ENCODE measurements at regions not wholly inside any gene's neighbourhood (a gene's known extent, or its start where the extent isn't known, plus 50 kb on each side); places are given as distances from the start of the nearest gene placed in this dataset.

- TF ChIP-seq ARNTL (CRISPR knock-in tag; IDR thresholded peaks at IDR 0.05; ENCODE audit: borderline replicate concordance, low read depth), result no peak
- no peak for TF ChIP-seq TOX (CRISPR knock-in tag; IDR thresholded peaks at IDR 0.05; ENCODE audit: borderline replicate concordance)
- TF ChIP-seq OSR1 (CRISPR knock-in tag; IDR thresholded peaks at IDR 0.05), result no peak
- no peak for TF ChIP-seq ZC3H10 (CRISPR knock-in tag; IDR thresholded peaks at IDR 0.05)
- TF ChIP-seq TCF4 (CRISPR knock-in tag; IDR thresholded peaks at IDR 0.05; ENCODE audit: borderline replicate concordance), result no peak
- TF ChIP-seq ISL1 (CRISPR knock-in tag; IDR thresholded peaks at IDR 0.05), result no peak
Measured at GRCh38 chr2:56021579-56021978, 98.0 kb upstream of the EFEMP1 start (continued).

GRCh38 chr2:56025469-56026193 lies 102.0 kb upstream of the EFEMP1 start:
- no peak for ATAC-seq
- TF ChIP-seq OSR1 (CRISPR knock-in tag; IDR thresholded peaks at IDR 0.05) (no peak), SNAI2 (CRISPR knock-in tag; IDR thresholded peaks at IDR 0.05) (no peak), ZFP30 (CRISPR knock-in tag; IDR thresholded peaks at IDR 0.05) (no peak), TSHZ2 (CRISPR knock-in tag; IDR thresholded peaks at IDR 0.05) (no peak), RARB (CRISPR knock-in tag; IDR thresholded peaks at IDR 0.05) (no peak), ZNF8 (CRISPR knock-in tag; IDR thresholded peaks at IDR 0.05) (no peak), TCF4 (CRISPR knock-in tag; IDR thresholded peaks at IDR 0.05; ENCODE audit: borderline replicate concordance) (no peak), CSRNP3 (CRISPR knock-in tag; IDR thresholded peaks at IDR 0.05) (no peak), GLIS3 (CRISPR knock-in tag; IDR thresholded peaks at IDR 0.05) (no peak), CREB5 (CRISPR knock-in tag; IDR thresholded peaks at IDR 0.05; ENCODE audit: low read depth) (no peak), ESRRG (CRISPR knock-in tag; IDR thresholded peaks at IDR 0.05) (no peak), ISL1 (CRISPR knock-in tag; IDR thresholded peaks at IDR 0.05) (no peak), PATZ1 (CRISPR knock-in tag; IDR thresholded peaks at IDR 0.05; ENCODE audit: borderline replicate concordance) (no peak), PPARA (CRISPR knock-in tag; IDR thresholded peaks at IDR 0.05; ENCODE audit: borderline replicate concordance) (no peak), ZC3H10 (CRISPR knock-in tag; IDR thresholded peaks at IDR 0.05) (no peak), BACH2 (CRISPR knock-in tag; IDR thresholded peaks at IDR 0.05; ENCODE audit: borderline replicate concordance) (no peak), ZNF565 (CRISPR knock-in tag; conservative IDR thresholded peaks at IDR 0.05; ENCODE audit: low read depth) (no peak), CSDC2 (CRISPR knock-in tag; IDR thresholded peaks at IDR 0.05) (no peak), ZNF70 (CRISPR knock-in tag; IDR thresholded peaks at IDR 0.05) (no peak)

- TF ChIP-seq ZNF8 (CRISPR knock-in tag; IDR thresholded peaks at IDR 0.05) (no peak), ZFP3 (CRISPR knock-in tag; IDR thresholded peaks at IDR 0.05) (no peak), ISL1 (CRISPR knock-in tag; IDR thresholded peaks at IDR 0.05) (no peak)
- no peak for ATAC-seq
Measured at GRCh38 chr2:56026828-56027227, 103.2 kb upstream of the EFEMP1 start.

- no peak for TF ChIP-seq ESRRG (CRISPR knock-in tag; IDR thresholded peaks at IDR 0.05)
- TF ChIP-seq CSDC2 (CRISPR knock-in tag; IDR thresholded peaks at IDR 0.05), result no peak
- TF ChIP-seq SNAI2 (CRISPR knock-in tag; IDR thresholded peaks at IDR 0.05), result no peak
- no peak for TF ChIP-seq ZFP30 (CRISPR knock-in tag; IDR thresholded peaks at IDR 0.05)
- no peak for TF ChIP-seq BACH2 (CRISPR knock-in tag; IDR thresholded peaks at IDR 0.05; ENCODE audit: borderline replicate concordance)
- TF ChIP-seq ZFP3 (CRISPR knock-in tag; IDR thresholded peaks at IDR 0.05), result no peak
- no peak for TF ChIP-seq OSR1 (CRISPR knock-in tag; IDR thresholded peaks at IDR 0.05)
- no peak for TF ChIP-seq TOX (CRISPR knock-in tag; IDR thresholded peaks at IDR 0.05; ENCODE audit: borderline replicate concordance)
- no peak for TF ChIP-seq ARNTL (CRISPR knock-in tag; IDR thresholded peaks at IDR 0.05; ENCODE audit: borderline replicate concordance, low read depth)
- no peak for TF ChIP-seq GLIS3 (CRISPR knock-in tag; IDR thresholded peaks at IDR 0.05)
- no peak for TF ChIP-seq ISL1 (CRISPR knock-in tag; IDR thresholded peaks at IDR 0.05)
- TF ChIP-seq TSHZ2 (CRISPR knock-in tag; IDR thresholded peaks at IDR 0.05), result no peak
- TF ChIP-seq POU6F1 (CRISPR knock-in tag; IDR thresholded peaks at IDR 0.05; ENCODE audit: borderline replicate concordance, low read depth), result no peak
- no peak for ATAC-seq
Measured at GRCh38 chr2:56030062-56030461, 106.5 kb upstream of the EFEMP1 start.
